ENCODE measurements at regions not wholly inside any gene's neighbourhood (a gene's known extent, or its start where the extent isn't known, plus 50 kb on each side); places are given as distances from the start of the nearest gene placed in this dataset.

GRCh38 chr5:13569090-13569715 lies 375.3 kb downstream of the DNAH5 start:
- DNase-seq (ENCODE audit: low read depth, low spot score), result no peak

- no peak for DNase-seq (ENCODE audit: low read depth, low spot score)
Observed at GRCh38 chr5:13567819-13568218, 376.7 kb downstream of the DNAH5 start.

- no peak for DNase-seq (ENCODE audit: low read depth, low spot score)
Observed at GRCh38 chr5:13566871-13567339, 377.6 kb downstream of the DNAH5 start.

- no peak for DNase-seq (ENCODE audit: low read depth, low spot score)
Observed at GRCh38 chr5:13558408-13558807, 386.1 kb downstream of the DNAH5 start.

- no peak for DNase-seq (ENCODE audit: low read depth, low spot score)
Observed at GRCh38 chr5:13553896-13554295, 390.6 kb downstream of the DNAH5 start.

- DNase-seq (ENCODE audit: low read depth, low spot score), result no peak
Observed at GRCh38 chr5:13552361-13552760, 392.1 kb downstream of the DNAH5 start.

GRCh38 chr5:13551645-13552044 lies 392.8 kb downstream of the DNAH5 start:
- DNase-seq (ENCODE audit: low read depth, low spot score), result no peak

- DNase-seq (ENCODE audit: low read depth, low spot score), result no peak
Observed at GRCh38 chr5:13540168-13540750, 404.2 kb downstream of the DNAH5 start.

GRCh38 chr5:13536933-13537332 lies 407.6 kb downstream of the DNAH5 start:
- DNase-seq (ENCODE audit: low read depth, low spot score), result no peak

GRCh38 chr5:13533833-13534232 lies 410.7 kb downstream of the DNAH5 start:
- no peak for DNase-seq (ENCODE audit: low read depth, low spot score)

GRCh38 chr5:13529300-13529699 lies 415.2 kb downstream of the DNAH5 start:
- DNase-seq (ENCODE audit: low read depth, low spot score), result no peak

GRCh38 chr5:13524936-13525335 lies 419.6 kb downstream of the DNAH5 start:
- no peak for DNase-seq (ENCODE audit: low read depth, low spot score)

- DNase-seq (ENCODE audit: low read depth, low spot score), result no peak
Observed at GRCh38 chr5:13519131-13519530, 425.4 kb downstream of the DNAH5 start.

GRCh38 chr5:13516195-13516594 lies 428.3 kb downstream of the DNAH5 start:
- DNase-seq (ENCODE audit: low read depth, low spot score), result no peak

- no peak for DNase-seq (ENCODE audit: low read depth, low spot score)
Observed at GRCh38 chr5:13511442-13511841, 433.0 kb downstream of the DNAH5 start.

- no peak for DNase-seq (ENCODE audit: low read depth, low spot score)
Observed at GRCh38 chr5:13510616-13511015, 433.9 kb downstream of the DNAH5 start.

GRCh38 chr5:13508559-13508958 lies 435.9 kb downstream of the DNAH5 start:
- no peak for DNase-seq (ENCODE audit: low read depth, low spot score)

GRCh38 chr5:13505326-13505725 lies 439.2 kb downstream of the DNAH5 start:
- no peak for DNase-seq (ENCODE audit: low read depth, low spot score)

- DNase-seq (ENCODE audit: low read depth, low spot score), result no peak
Observed at GRCh38 chr5:13503017-13503416, 441.5 kb downstream of the DNAH5 start.

- DNase-seq (ENCODE audit: low read depth, low spot score), result no peak
Observed at GRCh38 chr5:13501176-13501575, 443.3 kb downstream of the DNAH5 start.

- no peak for DNase-seq (ENCODE audit: low read depth, low spot score)
Observed at GRCh38 chr5:13498279-13498678, 446.2 kb downstream of the DNAH5 start.

GRCh38 chr5:13488254-13488931 lies 456.1 kb downstream of the DNAH5 start:
- DNase-seq (ENCODE audit: low read depth, low spot score), result no peak

GRCh38 chr5:13480834-13481233 lies 463.7 kb downstream of the DNAH5 start:
- DNase-seq (ENCODE audit: low read depth, low spot score), result no peak

Measured in iPS DF 19.7 (cell line).